ENCODE measurements at regions not wholly inside any gene's neighbourhood (a gene's known extent, or its start where the extent isn't known, plus 50 kb on each side); places are given as distances from the start of the nearest gene placed in this dataset.

DNA sequence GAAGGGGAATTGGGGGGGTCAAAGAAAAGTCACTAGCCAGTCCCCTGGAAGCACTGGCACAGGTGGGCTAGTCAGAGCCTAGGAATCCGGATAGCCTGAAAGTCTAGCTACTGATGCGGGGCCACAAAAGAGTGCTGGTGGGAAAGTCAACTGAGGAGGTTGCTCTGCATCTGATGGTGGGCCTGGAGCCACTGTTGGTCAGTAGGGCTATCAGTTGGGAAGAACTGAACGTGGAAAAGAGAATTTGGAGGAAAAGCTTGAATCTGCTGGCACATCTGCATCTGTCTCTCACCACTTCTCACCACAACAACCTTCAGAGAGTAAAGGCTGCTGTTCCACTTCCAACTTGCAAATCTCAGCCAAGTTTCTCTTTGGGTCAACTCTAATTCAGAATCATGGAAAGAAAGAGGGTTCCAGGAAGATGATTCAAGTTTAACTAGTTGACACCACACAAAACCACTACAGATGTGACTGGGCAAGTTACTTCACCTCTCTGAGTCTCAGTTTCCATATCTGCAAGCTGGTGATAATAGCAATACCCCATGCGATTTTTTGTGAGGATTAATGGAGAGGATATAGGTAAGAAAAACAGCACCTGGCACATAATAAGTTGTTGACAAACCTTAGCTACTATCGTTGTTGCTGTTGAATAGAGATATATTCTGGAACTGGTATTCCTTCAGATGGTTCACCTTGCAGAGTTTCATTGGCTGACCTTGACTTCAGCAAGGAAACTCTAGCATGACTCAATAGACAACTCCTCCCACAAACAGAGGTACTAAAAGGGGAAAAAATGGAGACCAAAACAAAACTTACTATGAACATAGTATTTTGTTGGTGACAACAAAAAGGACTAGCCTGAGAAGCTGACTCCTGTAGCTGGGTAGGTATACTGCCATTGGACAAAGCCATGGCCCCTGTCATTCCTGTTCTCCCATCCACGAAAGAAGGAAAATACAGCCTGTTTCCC lies 280.2 kb upstream of the STT3B start:
- Histone ChIP-seq H3K9ac (ENCODE audit: low read depth in 2 of 2, low read length in 2 of 2) (no peak overlapping the region), H3K4me1 (no peaks in the 10 kb centered on the region), H3K27ac (no peak overlapping the region), H3K9me3 (no peaks in the 10 kb centered on the region), H3K4me3 (no peak overlapping the region), H3K27me3 (no peaks in the 10 kb centered on the region), H3K36me3 (no peaks in the 10 kb centered on the region)
- TF ChIP-seq, protein P1, sequence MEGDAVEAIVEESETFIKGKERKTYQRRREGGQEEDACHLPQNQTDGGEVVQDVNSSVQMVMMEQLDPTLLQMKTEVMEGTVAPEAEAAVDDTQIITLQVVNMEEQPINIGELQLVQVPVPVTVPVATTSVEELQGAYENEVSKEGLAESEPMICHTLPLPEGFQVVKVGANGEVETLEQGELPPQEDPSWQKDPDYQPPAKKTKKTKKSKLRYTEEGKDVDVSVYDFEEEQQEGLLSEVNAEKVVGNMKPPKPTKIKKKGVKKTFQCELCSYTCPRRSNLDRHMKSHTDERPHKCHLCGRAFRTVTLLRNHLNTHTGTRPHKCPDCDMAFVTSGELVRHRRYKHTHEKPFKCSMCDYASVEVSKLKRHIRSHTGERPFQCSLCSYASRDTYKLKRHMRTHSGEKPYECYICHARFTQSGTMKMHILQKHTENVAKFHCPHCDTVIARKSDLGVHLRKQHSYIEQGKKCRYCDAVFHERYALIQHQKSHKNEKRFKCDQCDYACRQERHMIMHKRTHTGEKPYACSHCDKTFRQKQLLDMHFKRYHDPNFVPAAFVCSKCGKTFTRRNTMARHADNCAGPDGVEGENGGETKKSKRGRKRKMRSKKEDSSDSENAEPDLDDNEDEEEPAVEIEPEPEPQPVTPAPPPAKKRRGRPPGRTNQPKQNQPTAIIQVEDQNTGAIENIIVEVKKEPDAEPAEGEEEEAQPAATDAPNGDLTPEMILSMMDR (IDR thresholded peaks at IDR 0.05), result no peak
- intact Hi-C loops (cut with DNase I), result no loop called here
- DNase-seq, result no peak

DNA sequence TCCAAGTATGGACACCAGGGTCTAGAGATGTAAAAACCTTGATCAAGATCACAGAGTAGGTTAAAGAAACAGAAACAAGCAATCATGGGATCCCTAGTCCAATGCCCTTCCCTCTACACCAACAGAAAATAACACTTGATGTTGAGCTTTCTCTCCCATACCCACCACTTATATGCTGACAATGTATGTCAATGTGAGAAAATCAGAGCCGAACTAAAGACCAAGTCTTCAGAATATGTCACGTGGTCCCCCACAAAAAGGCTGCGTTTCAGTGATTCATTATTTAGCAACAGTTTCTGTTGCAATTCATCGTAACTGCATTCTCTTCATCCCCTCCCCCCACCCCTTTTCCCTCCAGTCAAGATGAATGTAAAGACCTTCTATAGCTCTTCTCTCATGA lies 278.9 kb upstream of the STT3B start:
- H3K27me3 ChIP-seq, result no peaks in the 10 kb centered on the region
- DNase-seq, result no peak
- H3K36me3 ChIP-seq, result no peaks in the 10 kb centered on the region
- intact Hi-C loops (cut with DNase I), result no loop called here
- H3K9me3 ChIP-seq, result no peaks in the 10 kb centered on the region
- no peak overlapping the region for H3K27ac ChIP-seq
- H3K4me1 ChIP-seq, result no peaks in the 10 kb centered on the region
- H3K9ac ChIP-seq (ENCODE audit: low read depth in 2 of 2, low read length in 2 of 2), result no peak overlapping the region
- TF ChIP-seq, protein P1 (IDR thresholded peaks at IDR 0.05), result no peak
- H3K4me3 ChIP-seq, result no peak overlapping the region

DNA sequence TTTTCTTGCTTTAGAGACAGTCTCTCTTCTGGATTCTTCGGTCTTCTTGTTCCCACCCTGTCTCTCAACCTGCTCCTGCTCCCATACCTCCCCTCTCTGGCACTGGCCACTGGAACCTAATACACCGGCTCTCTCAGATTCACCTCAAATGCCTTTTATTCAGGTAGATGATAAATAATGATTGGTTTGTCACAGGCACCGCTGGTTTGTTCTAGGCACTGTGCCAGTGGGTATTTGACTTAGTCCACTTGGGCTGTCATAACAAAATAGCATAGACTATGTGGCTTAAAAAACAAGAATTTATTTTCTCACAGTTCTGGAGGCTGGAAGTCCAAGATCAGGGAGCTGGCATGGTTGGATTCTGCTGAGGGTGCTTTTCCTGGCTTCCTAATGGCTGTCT lies 278.2 kb upstream of the STT3B start:
- no peak for DNase-seq
- H3K4me3 ChIP-seq, result no peak overlapping the region
- intact Hi-C loops (cut with DNase I), result no loop called here
- no peaks in the 10 kb centered on the region for H3K36me3 ChIP-seq
- no peak overlapping the region for H3K9ac ChIP-seq (ENCODE audit: low read depth in 2 of 2, low read length in 2 of 2)
- H3K27ac ChIP-seq, result no peak overlapping the region
- TF ChIP-seq, protein P1 (IDR thresholded peaks at IDR 0.05), result no peak
- no peaks in the 10 kb centered on the region for H3K4me1 ChIP-seq
- H3K9me3 ChIP-seq, result no peaks in the 10 kb centered on the region
- H3K27me3 ChIP-seq, result no peaks in the 10 kb centered on the region

DNA sequence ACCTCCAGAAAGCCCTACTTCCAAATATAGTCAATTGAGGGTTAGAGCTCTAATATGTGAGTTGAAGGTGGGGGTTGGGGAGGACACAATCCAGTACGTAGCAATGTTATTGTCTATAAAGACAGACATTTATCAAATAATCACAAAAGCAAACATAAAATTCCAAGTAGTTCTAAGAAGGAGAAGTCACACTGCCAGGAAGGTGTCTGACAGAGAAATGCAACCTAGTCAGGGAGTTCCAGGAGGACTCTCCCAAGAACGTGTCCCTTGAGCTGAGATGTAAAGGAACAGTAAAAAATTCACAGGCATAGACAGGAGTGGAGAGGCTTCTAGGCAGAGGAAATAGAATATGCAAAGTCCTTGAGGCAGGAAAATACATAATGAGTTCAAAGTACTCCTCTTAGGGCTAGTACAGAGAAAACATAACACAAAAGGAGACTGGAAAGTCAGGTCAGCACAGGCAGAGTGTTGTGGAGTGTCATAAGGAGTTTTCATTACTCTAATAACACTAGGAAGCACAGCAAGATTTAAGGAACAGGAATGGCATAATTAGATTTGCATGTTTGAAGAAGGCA lies 277.6 kb upstream of the STT3B start:
- TF ChIP-seq, protein P1 (IDR thresholded peaks at IDR 0.05), result no peak
- intact Hi-C loops (cut with DNase I), result no loop called here
- Histone ChIP-seq H3K27ac (no peak overlapping the region), H3K9me3 (no peaks in the 10 kb centered on the region), H3K36me3 (no peaks in the 10 kb centered on the region), H3K27me3 (no peaks in the 10 kb centered on the region), H3K9ac (ENCODE audit: low read depth in 2 of 2, low read length in 2 of 2) (no peak overlapping the region), H3K4me1 (no peaks in the 10 kb centered on the region), H3K4me3 (no peak overlapping the region)
- DNase-seq, result no peak

DNA sequence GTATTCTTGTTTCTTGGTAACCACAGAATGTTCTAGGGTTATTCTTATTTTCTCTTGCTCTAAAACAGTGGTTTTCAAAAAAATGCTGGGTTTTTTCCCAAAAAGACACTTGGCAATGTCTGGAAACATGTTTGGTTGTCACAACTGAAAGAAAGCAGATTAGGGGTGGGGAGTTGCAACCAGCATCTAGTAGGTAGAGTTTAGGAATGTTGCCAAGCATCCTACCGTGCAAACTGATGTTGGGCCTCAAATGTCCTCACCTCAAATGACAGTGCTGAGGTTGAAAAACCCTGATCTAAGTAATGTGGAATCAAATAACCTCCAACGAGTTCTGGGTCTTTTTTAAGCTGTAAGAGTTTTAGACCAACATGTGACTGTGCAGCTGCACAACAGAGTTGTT lies 270.5 kb upstream of the STT3B start:
- TF ChIP-seq, protein P1 (IDR thresholded peaks at IDR 0.05), result no peak
- no peak for DNase-seq
- Histone ChIP-seq H3K9me3 (no peaks in the 10 kb centered on the region), H3K4me3 (no peak overlapping the region), H3K27ac (no peak overlapping the region), H3K36me3 (no peaks in the 10 kb centered on the region), H3K4me1 (no peaks in the 10 kb centered on the region), H3K27me3 (no peaks in the 10 kb centered on the region), H3K9ac (ENCODE audit: low read depth in 2 of 2, low read length in 2 of 2) (no peak overlapping the region)
- intact Hi-C loops (cut with DNase I), result no loop called here
